ENCODE measurements at regions not wholly inside any gene's neighbourhood (a gene's known extent, or its start where the extent isn't known, plus 50 kb on each side); places are given as distances from the start of the nearest gene placed in this dataset.
"Not testable (repeated sequence)": the region's sequence is repeated elsewhere in the genome, so short reads cannot be mapped to it uniquely, and the experiment has no call there.

DNA sequence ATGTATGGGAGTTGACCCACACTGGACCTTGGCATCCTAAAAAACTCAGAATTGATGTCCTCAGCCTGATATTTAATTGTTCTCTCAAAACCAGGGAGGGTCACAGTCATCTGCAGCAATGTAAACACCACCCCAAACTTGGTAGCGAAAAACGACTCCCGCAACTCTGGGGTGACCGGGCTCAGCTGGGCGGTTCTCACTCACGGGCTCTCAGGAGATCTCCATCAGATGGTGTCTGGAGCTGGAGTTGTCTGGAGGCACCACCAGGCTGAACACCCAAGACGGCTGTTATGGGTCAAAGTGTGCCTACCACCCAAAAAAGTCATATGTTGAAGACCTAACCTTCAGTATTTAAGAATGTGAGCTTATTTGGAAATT lies 50.9 kb upstream of the NXT1 start:
- DNase-seq (ENCODE audit: low spot score): no peak

DNA sequence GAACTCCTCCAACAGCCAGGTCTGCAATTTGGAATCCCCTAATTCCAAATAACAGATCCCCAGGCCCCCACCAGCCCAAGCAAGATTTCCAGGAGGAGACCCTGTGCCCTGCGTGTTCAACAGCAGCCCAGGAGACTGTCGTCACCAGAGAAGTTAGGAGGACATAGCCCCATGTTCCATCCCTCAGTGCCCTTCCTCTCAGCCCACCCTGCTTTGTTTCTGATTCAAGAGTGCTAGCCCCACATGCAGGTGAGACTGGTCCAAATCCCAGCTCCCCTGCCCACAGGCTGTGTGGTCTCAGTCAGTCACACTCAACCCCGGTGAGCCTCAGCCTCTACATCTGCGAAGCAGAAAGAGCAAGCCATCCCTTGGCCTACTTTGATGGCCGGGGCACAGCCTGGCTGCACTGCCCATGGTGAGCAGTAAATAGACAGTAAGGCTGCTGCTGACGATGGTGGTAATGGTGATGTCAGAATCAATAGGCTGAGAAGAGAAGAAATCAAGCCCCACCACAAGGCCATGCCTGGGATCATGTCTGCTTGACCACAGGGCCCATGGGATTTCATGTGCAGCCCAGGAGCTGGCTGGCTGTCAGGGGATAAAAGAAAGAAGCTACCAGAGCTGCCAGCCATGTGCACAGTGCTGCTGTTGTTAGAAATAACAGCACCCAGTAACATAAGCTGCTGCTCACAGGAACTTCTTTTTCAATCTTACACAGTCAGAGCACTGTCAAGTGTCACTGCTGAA lies 51.5 kb upstream of the NXT1 start:
- no peak for DNase-seq (ENCODE audit: low spot score)

DNA sequence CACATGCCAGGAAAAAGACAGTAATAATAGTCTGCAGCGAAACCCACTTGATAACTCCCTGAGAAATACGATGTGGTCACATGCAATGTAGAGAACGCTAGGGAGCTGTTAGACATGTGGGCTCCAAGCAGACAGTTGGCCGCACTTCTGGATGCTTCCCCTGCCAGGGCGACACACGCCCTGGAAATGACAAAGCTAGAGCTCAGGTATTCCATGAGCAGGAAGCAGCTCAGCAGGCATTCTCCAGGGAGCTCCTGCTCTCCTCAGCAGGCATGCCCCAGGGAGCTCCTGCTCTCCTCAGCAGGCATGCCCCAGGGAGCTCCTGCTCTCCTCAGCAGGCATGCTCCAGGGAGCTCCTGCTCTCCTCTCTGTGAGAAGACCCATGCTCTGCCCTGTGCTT lies 52.4 kb upstream of the NXT1 start:
- no peak for DNase-seq (ENCODE audit: low spot score)

DNA sequence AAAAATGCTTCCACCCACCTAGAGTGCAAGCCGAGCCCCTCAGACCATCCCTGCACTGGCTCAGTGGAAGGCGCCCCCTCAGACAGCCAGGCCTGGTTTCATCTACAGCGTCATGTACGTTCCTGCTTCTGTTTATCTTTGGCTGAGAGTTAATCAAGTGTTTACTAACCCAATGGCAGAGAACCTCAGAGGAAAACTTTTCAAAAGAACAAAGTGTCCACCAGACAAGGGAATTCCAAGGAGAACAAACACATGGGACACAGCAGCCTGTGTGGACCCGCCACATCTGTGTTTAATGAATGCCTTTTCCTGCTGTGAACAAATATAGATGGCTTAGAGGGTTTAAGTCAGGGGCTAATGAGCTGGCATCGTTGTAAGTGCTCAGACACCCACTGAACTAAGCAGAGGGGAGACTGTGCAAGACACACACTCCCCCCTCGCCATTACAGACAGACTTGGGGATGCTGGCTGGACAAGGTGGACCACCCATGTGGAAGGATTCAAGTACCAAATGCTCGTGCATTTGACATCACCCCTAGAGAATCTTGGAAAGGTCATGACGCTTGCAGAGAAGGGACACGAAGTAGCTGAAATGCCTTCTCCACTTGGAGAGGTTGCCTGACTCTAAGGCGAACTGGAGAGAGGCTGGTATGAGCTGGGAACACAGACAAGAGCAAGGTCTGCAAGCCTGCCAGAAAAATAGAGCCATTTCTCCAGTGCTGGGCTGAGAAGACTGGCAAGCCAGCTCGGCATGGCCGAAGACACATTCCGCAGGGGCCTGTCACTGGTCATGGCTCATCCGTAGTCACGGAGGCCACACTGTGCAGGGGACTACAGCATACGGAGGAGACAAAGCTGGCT lies 53.5 kb upstream of the NXT1 start:
- DNase-seq (ENCODE audit: low spot score): no peak

DNA sequence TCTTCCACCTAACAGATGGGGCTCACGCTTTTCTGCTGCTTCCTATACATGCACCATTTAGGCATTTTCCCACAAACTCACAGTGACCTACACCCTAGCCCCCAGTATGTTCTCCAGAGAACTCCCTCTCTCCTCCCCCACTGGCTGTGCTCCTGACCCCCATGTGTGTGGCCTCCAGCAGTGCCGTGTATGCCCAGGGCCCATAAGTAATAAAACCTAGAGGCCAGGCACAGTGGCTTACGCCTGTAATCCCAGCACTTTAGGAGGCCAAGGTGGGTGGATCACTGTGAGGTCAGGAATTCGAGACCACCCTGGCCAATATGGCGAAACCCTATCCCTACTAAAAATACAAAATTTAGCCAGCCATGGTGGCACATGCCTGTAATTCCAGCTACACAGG lies 54.7 kb upstream of the NXT1 start:
- no peak for DNase-seq (ENCODE audit: low spot score)

DNA sequence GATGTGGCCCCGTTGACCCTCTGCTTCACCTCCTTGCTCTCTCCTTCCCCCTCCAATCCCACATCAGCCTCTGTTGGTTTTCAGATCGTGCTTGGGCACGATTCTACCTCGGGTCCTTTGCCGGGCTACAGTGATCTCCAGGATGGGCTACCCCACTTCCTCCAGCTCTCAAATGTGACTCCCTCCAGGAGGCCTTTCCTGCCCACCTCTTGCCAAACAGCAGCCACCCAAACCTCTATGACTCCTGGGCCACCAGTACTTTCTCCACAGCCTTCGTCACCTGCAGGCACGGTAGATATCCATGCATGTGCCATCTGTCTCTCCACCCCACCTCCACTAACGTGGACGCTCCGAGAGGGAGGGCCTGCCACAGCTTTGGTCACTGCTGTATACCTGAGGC lies 55.9 kb upstream of the NXT1 start:
- no peak for DNase-seq (ENCODE audit: low spot score)

DNA sequence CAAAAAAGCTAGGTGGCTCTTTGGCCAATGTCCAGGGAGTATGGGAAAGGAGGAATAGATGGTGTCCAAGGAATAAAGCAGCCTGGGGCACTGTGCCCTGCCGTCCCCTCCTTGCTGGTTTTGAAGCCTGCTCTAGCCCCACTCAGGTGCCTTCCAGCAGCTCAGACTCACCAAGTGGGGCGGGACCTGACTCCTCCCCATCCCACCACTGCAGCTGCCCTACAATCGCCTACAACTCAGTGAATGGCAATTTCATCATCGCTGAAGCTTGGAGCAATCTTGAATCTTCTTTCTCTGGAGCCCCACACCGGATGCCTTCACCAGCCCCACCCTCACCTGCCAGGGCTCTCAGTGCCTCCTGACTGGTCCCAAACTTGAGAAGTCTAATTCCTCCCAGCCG lies 56.4 kb upstream of the NXT1 start:
- DNase-seq (ENCODE audit: low spot score): no peak

DNA sequence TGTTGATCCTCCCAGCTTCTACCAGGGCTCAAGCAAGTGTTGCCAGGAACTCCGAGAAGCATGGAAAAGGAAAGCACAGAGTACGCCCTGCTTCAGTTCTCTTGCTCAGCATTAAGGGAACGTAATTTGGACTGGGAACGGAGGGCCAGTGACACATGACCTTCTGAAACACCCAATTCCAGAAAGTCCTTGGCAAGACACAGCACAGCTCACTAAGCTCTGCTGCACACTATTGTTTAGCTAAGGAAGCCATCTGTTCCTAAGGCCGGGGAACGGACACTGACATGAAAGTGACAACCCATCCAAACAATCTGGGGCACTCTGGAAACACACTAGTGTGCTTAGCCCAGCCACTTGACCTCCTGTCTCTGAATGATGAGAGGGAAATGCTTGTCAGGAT lies 56.9 kb upstream of the NXT1 start:
- DNase-seq (ENCODE audit: low spot score): no peak

DNA sequence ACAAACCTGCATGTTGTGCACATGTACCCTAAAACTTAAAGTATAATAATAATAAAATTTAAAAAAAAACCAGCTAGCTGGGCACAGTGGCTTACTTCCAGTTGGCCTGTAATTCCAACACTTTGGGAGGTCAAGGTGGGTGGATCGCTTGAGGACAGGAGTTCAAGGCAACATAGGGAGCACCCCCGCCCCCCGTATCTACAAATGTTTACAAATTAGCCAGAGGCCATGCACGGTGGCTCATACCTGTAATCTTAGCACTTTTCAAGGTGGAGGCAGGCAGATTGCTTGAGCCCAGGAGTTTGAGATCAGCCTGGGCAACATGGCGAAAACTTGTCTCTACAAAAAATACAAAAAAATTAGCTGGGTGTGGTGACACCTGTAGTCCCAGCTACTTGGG lies 58.3 kb upstream of the NXT1 start:
- not testable (repeated sequence) for DNase-seq (ENCODE audit: low spot score)

DNA sequence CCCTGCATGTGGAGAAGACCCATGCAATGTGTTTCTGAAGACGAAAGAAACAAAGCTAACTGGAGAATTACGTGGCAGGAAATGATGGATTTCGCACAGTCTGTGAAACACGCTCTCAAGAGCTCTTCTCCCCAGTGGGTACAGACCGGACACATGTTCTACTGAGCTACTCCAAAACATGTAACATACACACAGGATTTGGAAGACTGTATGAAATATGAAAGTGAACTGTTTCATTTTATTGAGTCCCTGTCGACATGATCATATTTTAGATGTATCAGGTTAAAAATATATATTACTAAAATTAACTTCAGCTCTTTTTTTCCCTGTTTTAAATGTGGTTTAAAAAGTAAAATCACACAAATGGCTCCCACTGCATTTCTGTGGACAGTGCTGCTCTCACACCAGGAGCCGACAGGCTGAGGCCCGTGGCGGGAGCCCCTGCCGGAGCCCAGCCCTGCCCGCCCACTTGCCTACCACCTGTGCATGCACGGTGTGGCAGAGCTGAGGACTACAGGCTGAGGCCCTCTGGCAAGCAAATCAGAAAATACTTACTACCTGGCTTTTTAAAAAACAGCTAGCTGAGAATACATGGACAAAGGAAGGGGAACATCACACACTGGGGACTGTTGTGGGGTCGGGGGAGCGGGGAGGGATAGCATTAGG lies 58.9 kb upstream of the NXT1 start:
- no peak for DNase-seq (ENCODE audit: low spot score)

DNA sequence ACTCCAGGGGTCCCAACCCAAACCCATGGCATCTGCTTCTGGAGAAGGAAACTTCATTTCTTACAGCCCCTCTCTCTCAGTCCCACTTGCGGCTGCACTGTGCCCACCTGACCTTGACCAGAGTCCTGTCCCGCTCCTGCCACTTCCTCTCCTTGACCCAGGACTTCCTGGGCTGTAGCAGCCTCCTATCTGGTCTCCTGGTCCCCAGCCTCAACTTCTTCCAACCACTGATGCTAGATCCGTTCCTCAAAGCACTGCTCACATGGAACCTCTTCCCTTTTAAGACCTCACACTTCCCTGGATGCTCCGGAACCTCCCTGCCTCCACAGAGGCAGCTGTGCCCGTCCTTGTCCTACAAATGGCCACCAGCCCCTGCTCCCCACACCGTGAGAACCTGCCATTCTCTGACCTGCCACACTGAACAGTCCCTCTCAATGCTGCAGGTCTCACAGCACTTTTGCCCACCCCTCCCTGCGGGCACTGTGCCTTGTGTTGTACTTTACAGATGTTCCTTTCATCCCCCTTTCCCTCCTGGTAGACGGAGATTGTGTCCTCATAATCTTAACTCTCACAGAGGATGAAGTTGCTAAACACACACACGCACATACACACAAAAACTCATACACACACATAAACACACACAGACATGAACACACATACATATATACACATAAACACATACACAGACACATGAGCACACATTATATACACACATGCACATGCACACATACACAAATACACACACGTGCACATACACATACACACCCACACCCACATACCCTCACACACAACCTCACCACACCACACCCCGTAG lies 59.6 kb upstream of the NXT1 start:
- DNase-seq (ENCODE audit: low spot score): no peak

DNA sequence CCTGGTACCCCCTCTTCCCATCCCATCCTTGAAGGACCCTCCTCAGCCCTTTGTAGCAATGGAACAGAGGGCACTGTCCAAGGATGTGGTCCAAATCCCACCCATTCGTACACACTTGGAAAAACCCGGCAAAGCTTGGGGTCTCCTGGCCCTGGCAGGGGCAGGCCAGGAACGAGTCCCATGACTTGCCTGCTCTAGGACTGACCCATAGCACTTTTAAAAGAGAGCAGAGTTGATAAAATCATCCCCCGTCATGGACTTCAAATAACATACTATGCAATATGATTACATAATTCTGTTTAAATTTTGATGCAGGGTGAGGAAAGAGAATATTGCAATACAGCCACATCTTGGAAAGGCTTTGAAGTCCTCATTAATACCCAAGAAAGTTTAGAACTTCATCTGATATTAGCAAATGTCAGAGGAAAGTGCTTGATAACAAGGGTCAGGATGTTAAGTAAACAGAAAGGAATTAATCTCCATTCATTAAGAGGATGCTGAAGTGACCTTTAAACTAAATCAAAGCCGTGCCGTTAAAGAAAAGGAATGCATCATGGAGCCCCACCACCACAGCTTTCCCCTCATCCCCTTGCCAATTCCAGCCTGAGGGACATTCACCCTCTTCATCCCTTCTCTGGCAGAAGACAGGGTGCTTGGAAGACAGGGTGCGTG lies 60.7 kb upstream of the NXT1 start:
- no peak for DNase-seq (ENCODE audit: low spot score)

DNA sequence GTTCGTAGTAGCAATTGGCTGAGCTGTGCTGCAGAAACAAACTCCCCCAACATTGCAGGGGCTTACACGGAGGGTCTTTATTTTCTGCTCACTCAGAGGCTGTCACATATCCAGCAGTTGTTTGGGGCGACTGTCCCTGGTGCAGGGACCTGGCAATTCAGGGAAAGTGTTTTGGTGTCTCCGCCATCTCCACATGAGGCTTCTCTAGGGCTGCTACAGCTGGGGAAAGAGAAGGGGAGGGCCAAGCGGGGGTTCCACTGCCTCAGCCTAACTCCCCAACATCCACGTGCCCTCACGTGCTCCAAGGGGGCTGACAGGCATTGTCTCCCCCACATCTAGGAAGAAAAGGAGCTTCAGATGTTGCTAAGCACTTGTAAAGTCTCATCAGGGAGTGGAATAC lies 61.3 kb upstream of the NXT1 start:
- no peak for DNase-seq (ENCODE audit: low spot score)

DNA sequence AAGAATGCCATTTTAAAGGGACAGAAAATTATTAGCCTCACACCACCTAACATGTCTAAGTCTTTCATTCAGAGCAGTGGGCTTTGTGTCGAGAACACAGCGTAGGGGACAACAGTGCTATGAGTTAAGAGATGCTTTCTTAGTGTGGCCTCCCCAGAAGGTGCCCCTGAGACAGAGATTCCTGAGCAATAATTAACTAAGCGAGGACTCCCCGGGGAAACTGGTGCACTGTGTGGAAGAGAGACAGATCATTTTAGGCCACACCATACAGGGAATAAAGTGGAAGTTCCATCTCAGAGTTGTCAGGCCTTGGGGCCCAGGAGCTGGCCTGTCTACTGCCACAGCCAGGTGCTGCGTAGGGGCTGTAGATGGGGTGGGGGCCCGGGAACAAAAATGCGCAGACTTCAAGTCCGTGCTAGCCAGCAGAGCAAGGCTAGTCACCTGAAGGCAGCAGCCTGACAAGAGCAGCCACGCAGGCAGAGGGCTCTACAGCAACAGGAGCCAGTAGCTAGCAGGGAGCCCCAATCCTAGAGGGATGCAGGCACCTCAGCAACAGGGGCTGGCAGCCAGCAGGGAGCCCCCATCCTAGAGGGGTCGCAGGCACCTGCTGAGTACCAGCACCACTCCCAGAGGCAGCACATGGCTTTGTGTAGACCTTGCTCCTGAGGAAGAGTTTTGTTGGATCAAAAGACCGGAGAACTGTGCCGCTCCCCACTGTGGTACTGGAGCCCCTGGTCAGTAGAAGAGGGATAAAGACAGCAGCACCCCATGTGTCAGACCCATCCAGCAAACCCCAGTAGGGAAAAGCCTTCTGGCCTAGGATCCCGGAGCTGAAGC lies 63.0 kb upstream of the NXT1 start:
- no peak for DNase-seq (ENCODE audit: low spot score)

DNA sequence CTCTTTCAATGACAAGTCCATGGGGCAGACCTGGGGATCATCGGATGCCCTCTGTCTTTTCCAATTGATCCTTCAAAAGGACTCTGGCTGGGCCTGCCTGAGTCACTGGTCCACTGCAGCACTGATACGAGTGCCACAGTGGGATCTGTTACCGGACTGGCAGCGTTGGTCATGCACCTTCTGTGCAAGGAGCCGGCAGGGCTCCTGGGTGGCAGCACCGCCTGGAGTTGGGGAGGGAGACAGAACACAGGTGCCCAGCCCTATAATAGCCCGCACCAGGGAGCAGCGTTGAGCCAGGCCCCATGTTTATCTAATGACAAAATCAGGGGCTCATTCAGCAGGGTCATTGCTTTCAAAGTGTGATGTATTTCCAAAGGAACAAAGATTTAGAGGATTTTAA lies 64.2 kb upstream of the NXT1 start:
- DNase-seq (ENCODE audit: low spot score): no peak

DNA sequence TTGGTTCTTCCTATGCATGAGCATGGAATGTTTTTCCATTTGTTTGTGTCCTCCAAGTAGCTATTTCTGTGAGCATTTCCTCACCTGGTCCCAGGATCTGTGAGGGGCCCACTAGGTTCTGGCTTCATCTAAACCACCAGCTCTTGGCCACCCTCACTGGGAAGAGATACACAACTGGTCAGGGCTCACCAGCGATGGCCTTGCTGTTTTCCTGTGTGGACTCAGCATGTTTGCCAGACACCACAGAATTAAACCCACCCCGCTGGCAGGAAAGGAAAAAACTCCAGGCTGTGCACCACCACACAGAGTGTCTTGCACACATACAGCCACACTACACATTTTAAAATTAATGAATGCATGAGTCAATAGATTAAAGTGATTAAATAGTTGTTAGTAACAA lies 65.1 kb upstream of the NXT1 start:
- DNase-seq (ENCODE audit: low spot score): no peak

DNA sequence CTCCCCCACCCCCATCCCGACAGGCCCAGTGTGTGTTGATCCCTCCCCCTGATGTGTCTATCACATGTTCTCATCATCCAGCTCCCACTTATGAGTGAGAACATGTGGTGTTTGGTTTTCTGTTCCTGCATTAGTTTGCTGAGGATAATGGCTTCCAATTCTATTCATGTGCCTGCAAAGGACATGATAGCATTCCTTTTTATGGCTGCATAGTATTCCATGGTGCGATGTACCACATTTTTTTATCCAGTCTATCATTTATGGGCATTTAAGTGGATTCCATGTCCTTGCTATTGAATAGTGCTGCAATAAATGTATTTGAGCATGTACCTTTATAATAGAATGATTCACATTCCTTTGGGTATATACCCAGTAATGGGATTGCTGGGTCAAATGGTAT lies 66.6 kb upstream of the NXT1 start:
- DNase-seq (ENCODE audit: low spot score): no peak

DNA sequence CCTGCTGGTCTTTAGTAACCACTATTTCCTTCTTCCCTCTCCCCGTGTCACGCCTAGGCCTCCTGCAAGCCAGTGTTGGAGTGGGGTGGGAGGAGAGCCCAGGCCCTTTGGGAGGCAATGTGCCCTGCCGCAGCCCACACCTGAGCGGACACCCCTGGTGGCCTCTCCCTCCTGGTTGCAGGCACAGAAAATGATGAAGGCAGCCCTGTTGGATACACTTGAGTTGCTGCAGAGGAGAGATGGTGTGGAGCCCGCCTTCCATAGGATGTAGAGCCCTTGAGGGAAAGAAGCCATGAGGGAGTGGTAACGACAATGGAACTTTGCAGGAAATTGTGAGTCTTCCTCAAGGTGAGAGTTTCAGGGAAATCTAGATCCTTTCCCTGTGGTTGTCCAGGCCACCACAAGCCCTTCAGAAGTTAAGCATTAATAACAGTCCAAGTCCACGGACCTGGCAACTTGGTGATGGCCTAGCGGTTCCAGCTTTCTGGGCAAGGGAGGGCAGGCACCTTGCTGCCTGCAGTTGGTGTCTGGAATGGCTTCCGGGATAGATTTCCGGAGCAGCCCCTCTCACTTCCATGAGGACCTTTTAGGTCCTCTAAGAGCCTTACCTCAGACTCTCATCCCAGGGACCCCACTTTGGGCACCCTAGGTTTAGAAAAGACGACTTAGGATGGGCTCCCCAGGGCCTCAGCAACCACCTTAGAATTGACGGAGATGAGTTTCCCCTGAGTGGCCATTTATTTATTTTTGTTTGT lies 67.3 kb upstream of the NXT1 start:
- no peak for DNase-seq (ENCODE audit: low spot score)

DNA sequence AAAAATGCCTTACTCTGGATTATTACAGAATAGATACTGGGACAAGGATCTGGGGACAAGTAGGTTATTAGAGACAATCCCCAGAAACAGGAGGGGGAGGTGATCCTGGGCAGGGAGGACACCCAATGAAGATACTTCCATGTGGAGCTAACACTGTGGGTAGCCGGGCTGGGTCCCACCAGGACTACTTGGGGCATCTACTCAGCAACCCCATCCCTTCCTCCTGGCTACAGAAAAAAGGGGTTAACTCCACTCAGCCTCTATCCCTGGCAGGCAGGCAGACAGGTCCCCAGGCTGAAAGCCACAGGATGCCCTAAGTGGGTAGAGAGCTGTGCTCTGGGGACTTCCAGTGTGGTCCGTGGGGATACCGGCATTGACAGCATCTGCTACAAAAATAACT lies 68.0 kb upstream of the NXT1 start:
- no peak for DNase-seq (ENCODE audit: low spot score)

DNA sequence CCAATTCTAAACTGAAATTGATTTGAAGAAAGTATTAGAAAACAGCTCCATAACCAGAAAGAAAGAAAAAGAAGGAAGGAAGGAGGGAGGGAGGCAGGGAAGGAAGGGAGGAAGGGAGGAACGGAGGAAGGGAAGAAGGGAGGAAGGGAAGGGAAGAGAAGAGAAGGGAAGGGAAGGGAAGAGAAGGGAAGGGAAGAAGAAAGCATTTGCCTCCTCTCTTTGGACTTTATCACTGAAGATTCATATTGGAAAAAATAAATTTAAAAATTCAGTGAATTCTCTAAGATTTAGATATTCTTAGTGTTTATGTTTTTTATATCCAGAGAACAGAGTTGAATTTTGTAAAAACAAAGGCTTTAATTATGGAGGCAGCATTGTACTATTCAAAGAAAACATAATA lies 68.5 kb upstream of the NXT1 start:
- DNase-seq (ENCODE audit: low spot score): no peak
